Liver (tissue), 8 donors: ENCODE measurements at regions not wholly inside any gene's neighbourhood (a gene's known extent, or its start where the extent isn't known, plus 50 kb on each side); places are given as distances from the start of the nearest gene placed in this dataset.

Source experiments
- DNase-seq: peaks from one replicate; pipeline ENCODE4 v3.0.0-alpha.2; 2017; ENCODE audit warnings: low spot score
- H3K27ac ChIP-seq, 2 donors: one replicate each; pipeline ENCODE4 v1.7.0; 2013; ENCODE audit warnings: inconsistent platforms in 2 of 2, low read length in 2 of 2, control low read depth in 1 of 2, low read depth in 1 of 2, mild to moderate bottlenecking in 1 of 2
- H3K27me3 ChIP-seq, 4 donors: one replicate each; pipeline versions ENCODE4 v1.6.1 to v1.7.0; 2013; ENCODE audit warnings: low read length in 3 of 4, inconsistent platforms in 1 of 4, mild to moderate bottlenecking in 1 of 4, moderate library complexity in 1 of 4; ENCODE audit not compliant: control insufficient read depth in 4 of 4, insufficient read depth in 4 of 4
- H3K36me3 ChIP-seq, 4 donors: one replicate each; pipeline versions ENCODE4 v1.6.1 to v1.7.0; 2013; ENCODE audit warnings: low read length in 3 of 4, mild to moderate bottlenecking in 3 of 4, low read depth in 1 of 4, moderate library complexity in 1 of 4; ENCODE audit not compliant: control insufficient read depth in 4 of 4, insufficient read depth in 3 of 4
- H3K4me1 ChIP-seq, 4 donors: one replicate each; pipeline versions ENCODE4 v1.6.1 to v1.7.0; 2013; ENCODE audit warnings: low read length in 3 of 4, mild to moderate bottlenecking in 3 of 4, moderate library complexity in 1 of 4; ENCODE audit not compliant: control insufficient read depth in 4 of 4, insufficient read depth in 4 of 4
- H3K4me3 ChIP-seq, 3 donors: one replicate each; pipeline versions ENCODE4 v1.6.1 to v1.7.0; 2013; ENCODE audit warnings: low read length in 3 of 3, control low read depth in 1 of 3, low read depth in 1 of 3, mild to moderate bottlenecking in 1 of 3
- H3K9ac ChIP-seq, 2 donors: one replicate each; pipeline ENCODE4 v1.7.0; 2013; ENCODE audit warnings: low read length in 2 of 2, mild to moderate bottlenecking in 2 of 2, moderate library complexity in 2 of 2, control low read depth in 1 of 2, low read depth in 1 of 2
- H3K9me3 ChIP-seq, 4 donors: one replicate each; pipeline versions ENCODE4 v1.6.1 to v1.7.0; 2013; ENCODE audit warnings: low read length in 3 of 4; ENCODE audit not compliant: control insufficient read depth in 4 of 4
- ATF3 ChIP-seq: IDR thresholded peaks from 2 replicates; pipeline ENCODE4 v1.6.1; 2016; ENCODE audit warnings: antibody characterized with exemption
- CTCF ChIP-seq: fragments of 150-350 bp; IDR thresholded peaks from 2 replicates; pipeline ENCODE4 v1.5.1; 2017; ENCODE audit warnings: improper control_type of control experiment, low read depth, low read length; ENCODE audit not compliant: missing input control
- EGR1 ChIP-seq, 2 donors: IDR thresholded peaks; 2 replicates each; pipeline ENCODE4 v1.6.1; 2016 to 2018; ENCODE audit warnings: antibody characterized with exemption in 2 of 2, low read depth in 2 of 2
- FOXA1 ChIP-seq: IDR thresholded peaks from 2 replicates; pipeline ENCODE4 v1.6.1; 2016; ENCODE audit warnings: antibody characterized with exemption
- FOXA2 ChIP-seq: IDR thresholded peaks from 2 replicates; pipeline ENCODE4 v1.6.1; 2016; ENCODE audit warnings: antibody characterized with exemption
- GABPA ChIP-seq, 2 donors: IDR thresholded peaks in 1 of 2; conservative IDR thresholded peaks in 1 of 2; 2 replicates each; pipeline ENCODE4 v1.6.1; 2016; ENCODE audit warnings: antibody characterized with exemption in 2 of 2, mild to moderate bottlenecking in 1 of 2, moderate library complexity in 1 of 2
- HNF4A ChIP-seq, 2 donors: conservative IDR thresholded peaks; 2 replicates each; pipeline ENCODE4 v1.6.1; 2016; ENCODE audit warnings: antibody characterized with exemption in 2 of 2, mild to moderate bottlenecking in 2 of 2
- HNF4G ChIP-seq: IDR thresholded peaks from 2 replicates; pipeline ENCODE4 v1.6.1; 2016; ENCODE audit warnings: antibody characterized with exemption
- JUND ChIP-seq, 2 donors: IDR thresholded peaks; 2 replicates each; pipeline ENCODE4 v1.6.1; 2016; ENCODE audit warnings: antibody characterized with exemption in 2 of 2
- MAX ChIP-seq: IDR thresholded peaks from 2 replicates; pipeline ENCODE4 v1.6.1; 2016; ENCODE audit warnings: antibody characterized with exemption
- NR2F2 ChIP-seq: IDR thresholded peaks from 2 replicates; pipeline ENCODE4 v1.6.1; 2016; ENCODE audit warnings: antibody characterized with exemption
- RAD21 ChIP-seq, 2 donors: IDR thresholded peaks; 2 replicates each; pipeline ENCODE4 v1.6.1; 2016; ENCODE audit warnings: antibody characterized with exemption in 2 of 2, mild to moderate bottlenecking in 2 of 2
- REST ChIP-seq: IDR thresholded peaks from 2 replicates; pipeline ENCODE4 v1.6.1; 2016; ENCODE audit warnings: antibody characterized with exemption, mild to moderate bottlenecking
- RXRA ChIP-seq, 2 donors: IDR thresholded peaks; 2 replicates each; pipeline ENCODE4 v1.6.1; 2017 to 2018; ENCODE audit warnings: antibody characterized with exemption in 2 of 2, mild to moderate bottlenecking in 1 of 2
- SP1 ChIP-seq: IDR thresholded peaks from 2 replicates; pipeline ENCODE4 v1.6.1; 2018; ENCODE audit warnings: antibody characterized with exemption, mild to moderate bottlenecking
- TAF1 ChIP-seq: conservative IDR thresholded peaks from 2 replicates; pipeline ENCODE4 v1.6.1; 2016; ENCODE audit warnings: antibody characterized with exemption, mild to moderate bottlenecking
- YY1 ChIP-seq: IDR thresholded peaks from 2 replicates; pipeline ENCODE4 v1.6.1; 2016; ENCODE audit warnings: antibody characterized with exemption, mild to moderate bottlenecking
- ZBTB33 ChIP-seq: IDR thresholded peaks from 2 replicates; pipeline ENCODE4 v1.6.1; 2016; ENCODE audit warnings: antibody characterized with exemption
- WGBS: extraction: QIAGEN DNeasy Blood & Tissue Kit; methylation state at CpG from one replicate; pipeline ENCODE4 v1.1.7; 2013; 5-methylcytosine and 5-hydroxymethylcytosine counted together
- donor health status: healthy.
- donor health status: healthy.
- donor health status: healthy.
- donor health status: healthy.
- donor health status: healthy.

- H3K27me3 ChIP-seq, result no peaks in the 10 kb centered on the region
- H3K4me1 ChIP-seq, result no peaks in the 10 kb centered on the region
- peaks cover 0 to 3% (median 0%) of the 10 kb centered on the region in 4 donors for H3K9me3 ChIP-seq
- WGBS, result 76% methylated on average over 2 of the region's 2 CpGs
- H3K36me3 ChIP-seq, result no peaks in the 10 kb centered on the region
- TF ChIP-seq FOXA1 (no peak), TAF1 (no peak), RAD21 (IDR thresholded peaks at IDR 0.05) (peak; percentile 59 to 72), FOXA2 (no peak), ATF3 (no peak), CTCF (peak; percentile 57), HNF4A (conservative IDR thresholded peaks at IDR 0.05) (no peak), HNF4G (no peak)
- no peak overlapping the region for H3K4me3 ChIP-seq
- no peak for DNase-seq
- H3K27ac ChIP-seq, result no peak overlapping the region
- H3K9ac ChIP-seq, result no peak overlapping the region
These were observed 491.0 kb downstream of the CDH2 start for GRCh38 chr18:27685807-27686412.

- Histone ChIP-seq H3K4me1 (no peaks in the 10 kb centered on the region), H3K4me3 (no peak overlapping the region), H3K36me3 (no peaks in the 10 kb centered on the region), H3K27ac (no peak overlapping the region), H3K9ac (no peak overlapping the region), H3K9me3 (peaks cover 0 to 3% (median 0%) of the 10 kb centered on the region in 4 donors), H3K27me3 (no peaks in the 10 kb centered on the region)
- no peak for DNase-seq
- TF ChIP-seq NR2F2 (no peak), JUND (IDR thresholded peaks at IDR 0.05) (no peak), ZBTB33 (no peak), GABPA (IDR thresholded peaks at IDR 0.05 in 1 of 2, conservative IDR thresholded peaks at IDR 0.05 in 1 of 2) (no peak), RAD21 (IDR thresholded peaks at IDR 0.05) (no peak), CTCF (no peak), FOXA1 (no peak), YY1 (no peak), TAF1 (no peak), HNF4A (conservative IDR thresholded peaks at IDR 0.05) (no peak), MAX (no peak), FOXA2 (no peak), EGR1 (IDR thresholded peaks at IDR 0.05; ENCODE audit: low read depth in 2 of 2) (no peak), SP1 (no peak), REST (no peak), HNF4G (no peak), RXRA (IDR thresholded peaks at IDR 0.05) (no peak), ATF3 (no peak)
- WGBS, result 76% methylated on average over 3 of the region's 3 CpGs
These were observed 491.8 kb downstream of the CDH2 start for GRCh38 chr18:27685091-27685490.
